ENCODE measurements at regions not wholly inside any gene's neighbourhood (a gene's known extent, or its start where the extent isn't known, plus 50 kb on each side); places are given as distances from the start of the nearest gene placed in this dataset.

DNA sequence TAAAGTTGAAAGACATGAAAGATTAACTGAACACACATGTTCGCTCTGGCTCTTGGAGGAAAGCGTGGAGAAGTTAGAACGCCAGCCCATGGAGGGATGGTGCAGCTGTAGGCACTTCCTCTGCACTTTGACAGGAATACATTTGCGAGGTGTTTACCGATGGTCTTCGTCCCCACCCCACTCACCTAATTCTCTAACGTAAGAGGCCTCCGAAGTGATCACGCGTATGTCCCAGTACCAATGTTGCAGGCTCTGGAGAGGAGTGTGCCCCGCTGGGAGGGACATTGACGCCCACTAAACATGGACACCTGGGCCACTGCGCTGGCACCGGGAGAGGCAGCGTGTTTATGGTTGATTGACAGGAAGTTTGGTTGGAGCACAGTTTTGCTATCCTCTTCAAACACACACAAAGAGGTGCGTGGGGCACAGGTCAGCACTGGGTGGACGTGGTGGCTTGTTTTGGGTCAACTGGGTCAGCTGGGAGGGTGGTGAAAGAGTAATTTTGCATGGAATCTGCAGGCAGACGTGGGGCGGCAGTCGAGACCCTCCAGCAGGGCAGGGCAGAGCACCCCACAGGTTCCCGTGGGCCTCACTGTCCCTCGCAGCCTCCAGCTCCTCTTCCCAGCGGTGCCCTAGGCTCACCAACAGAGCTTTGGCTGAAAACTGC lies 110.1 kb downstream of the DLL1 start:
- DNase-seq (ENCODE audit: extremely low spot score, insufficient read length, low read depth) (no peak), FAIRE-seq (no peak)

GRCh38 chr6:170179616-170180324 lies 111.1 kb downstream of the DLL1 start:
- DNase-seq (ENCODE audit: extremely low spot score, insufficient read length, low read depth) = no peak
- FAIRE-seq = no peak

GRCh38 chr6:170178561-170179477 lies 112.1 kb downstream of the DLL1 start:
- DNase-seq (ENCODE audit: extremely low spot score, insufficient read length, low read depth) = no peak
- no peak for FAIRE-seq

- FAIRE-seq = no peak
Measured at GRCh38 chr6:170177772-170178560, 112.9 kb downstream of the DLL1 start.

GRCh38 chr6:170176898-170177771 lies 113.7 kb downstream of the DLL1 start:
- FAIRE-seq = no peak

More at GRCh38 chr6:170177772-170178560, 112.9 kb downstream of the DLL1 start:
- DNase-seq (ENCODE audit: extremely low spot score, insufficient read length, low read depth) = no peak

GRCh38 chr6:170176136-170176897 lies 114.6 kb downstream of the DLL1 start:
- FAIRE-seq = no peak
- DNase-seq (ENCODE audit: extremely low spot score, insufficient read length, low read depth) = no peak

More at GRCh38 chr6:170176898-170177771, 113.7 kb downstream of the DLL1 start:
- no peak for DNase-seq (ENCODE audit: extremely low spot score, insufficient read length, low read depth)

DNA sequence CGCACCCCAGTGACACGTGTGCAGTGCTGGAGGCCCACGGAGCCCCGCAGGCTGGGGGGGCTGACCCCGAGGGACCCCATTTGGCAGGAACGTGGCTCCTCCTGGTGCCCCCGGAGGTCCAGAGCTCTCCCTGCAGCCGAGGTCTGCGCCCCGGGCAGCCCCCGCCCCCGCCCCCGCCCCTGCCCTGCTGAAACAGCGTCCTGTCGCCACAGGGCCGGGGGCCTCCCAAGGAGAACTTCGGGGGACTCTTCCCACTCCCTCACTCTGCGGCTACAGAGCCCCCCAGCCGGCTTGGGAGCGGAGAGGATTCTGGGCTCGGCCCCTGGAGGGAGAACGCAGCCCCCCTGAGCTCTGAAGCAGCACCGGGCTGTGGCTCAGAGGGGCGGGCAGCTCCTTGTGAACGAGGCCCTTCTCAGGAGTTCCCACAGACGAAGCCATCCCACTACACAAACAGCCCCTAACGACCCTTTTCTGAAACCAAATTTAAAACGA lies 115.2 kb downstream of the DLL1 start:
- FAIRE-seq (no peak), DNase-seq (ENCODE audit: extremely low spot score, insufficient read length, low read depth) (no peak)

- FAIRE-seq (no peak), DNase-seq (ENCODE audit: extremely low spot score, insufficient read length, low read depth) (no peak)
Measured at GRCh38 chr6:170174771-170175643, 115.9 kb downstream of the DLL1 start.

DNA sequence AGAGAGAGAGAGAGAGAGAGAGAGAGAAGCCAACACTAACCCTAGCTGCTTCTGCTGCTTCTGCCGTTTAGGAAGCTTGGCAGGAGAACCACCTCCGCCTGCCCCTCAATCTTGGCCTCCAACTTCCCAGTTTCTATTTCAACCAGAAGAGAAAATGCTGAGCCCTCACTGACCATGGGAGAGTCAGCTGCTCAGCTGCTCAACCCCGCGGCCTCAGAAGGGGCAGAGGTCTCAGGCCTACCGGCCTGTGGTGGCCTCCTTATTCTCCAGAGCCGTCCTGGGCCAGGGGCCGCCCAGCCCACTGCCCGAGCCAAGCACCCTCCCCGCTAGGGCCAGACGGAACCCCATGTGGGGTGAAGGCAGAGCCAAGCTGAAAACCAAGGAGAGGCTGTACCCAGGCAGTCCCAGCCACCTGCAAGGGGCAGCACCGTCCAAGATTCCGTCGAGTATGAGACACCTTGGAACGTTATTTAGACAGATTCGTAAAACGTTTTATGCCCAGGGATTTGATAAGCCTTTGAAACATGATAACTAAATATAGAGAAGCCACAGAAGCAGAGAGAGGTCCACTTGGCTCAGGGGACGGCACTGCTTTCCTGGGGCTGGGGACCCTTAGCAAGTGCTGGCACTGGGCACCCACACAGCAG lies 116.6 kb downstream of the DLL1 start:
- DNase-seq (ENCODE audit: extremely low spot score, insufficient read length, low read depth) (no peak), FAIRE-seq (no peak)

GRCh38 chr6:170173335-170173881 lies 117.5 kb downstream of the DLL1 start:
- no peak for DNase-seq (ENCODE audit: extremely low spot score, insufficient read length, low read depth)
- FAIRE-seq = no peak

- DNase-seq (ENCODE audit: extremely low spot score, insufficient read length, low read depth) (no peak), FAIRE-seq (no peak)
Measured at GRCh38 chr6:170172825-170173256, 118.0 kb downstream of the DLL1 start.

DNA sequence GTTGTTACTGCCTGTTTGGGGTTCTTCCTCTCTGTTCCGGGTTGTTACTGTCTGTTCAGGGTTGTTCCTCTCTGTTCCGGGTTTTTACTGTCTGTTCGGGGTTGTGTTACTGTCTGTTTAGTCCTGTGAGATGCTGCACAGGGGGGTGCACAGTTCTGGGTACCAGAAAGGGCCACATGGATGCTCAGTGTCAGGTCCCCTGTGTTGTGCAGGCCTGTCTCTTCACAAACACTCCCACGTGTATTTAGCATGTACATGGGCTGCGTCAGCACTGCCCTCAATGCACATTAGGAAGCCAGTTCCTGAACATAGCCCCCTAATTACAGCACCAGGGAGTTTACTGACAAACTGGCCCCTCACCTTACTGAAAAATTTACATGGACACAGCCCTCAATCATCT lies 118.5 kb downstream of the DLL1 start:
- DNase-seq (ENCODE audit: extremely low spot score, insufficient read length, low read depth) (no peak), FAIRE-seq (no peak)

DNA sequence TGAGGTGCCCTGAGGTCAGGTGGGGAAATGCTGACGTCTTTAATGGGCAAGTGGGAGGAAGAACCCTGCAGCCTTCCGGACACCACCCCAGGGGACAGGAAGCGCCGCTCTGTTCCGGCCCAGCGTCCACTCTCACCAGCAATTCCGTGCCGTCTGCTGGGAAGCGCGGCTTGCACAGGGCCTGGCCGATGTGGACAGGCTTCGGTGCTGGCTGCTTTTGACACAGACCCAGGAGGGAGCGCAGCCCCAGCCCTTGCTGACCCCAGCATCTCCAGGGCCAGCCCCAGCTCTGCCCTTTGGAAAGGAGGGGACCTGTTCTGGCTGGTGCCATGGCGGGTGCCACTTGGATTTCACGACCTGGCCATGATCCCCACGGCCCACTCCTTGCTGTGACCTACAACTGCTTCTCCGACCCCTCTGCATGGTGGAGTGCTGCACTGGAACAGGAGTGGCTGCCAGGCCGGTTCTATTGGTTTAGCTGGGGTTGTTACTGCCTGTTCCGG lies 123.2 kb downstream of the DLL1 start:
- FAIRE-seq = no peak
- no peak for DNase-seq (ENCODE audit: extremely low spot score, insufficient read length, low read depth)

GRCh38 chr6:170166511-170167122 lies 124.3 kb downstream of the DLL1 start:
- no peak for FAIRE-seq

GRCh38 chr6:170165471-170166117 lies 125.3 kb downstream of the DLL1 start:
- no peak for DNase-seq (ENCODE audit: extremely low spot score, insufficient read length, low read depth)
- no peak for FAIRE-seq

More at GRCh38 chr6:170166511-170167122, 124.3 kb downstream of the DLL1 start:
- DNase-seq (ENCODE audit: extremely low spot score, insufficient read length, low read depth) = no peak
